ENCODE measurements at regions not wholly inside any gene's neighbourhood (a gene's known extent, or its start where the extent isn't known, plus 50 kb on each side); places are given as distances from the start of the nearest gene placed in this dataset.

DNA sequence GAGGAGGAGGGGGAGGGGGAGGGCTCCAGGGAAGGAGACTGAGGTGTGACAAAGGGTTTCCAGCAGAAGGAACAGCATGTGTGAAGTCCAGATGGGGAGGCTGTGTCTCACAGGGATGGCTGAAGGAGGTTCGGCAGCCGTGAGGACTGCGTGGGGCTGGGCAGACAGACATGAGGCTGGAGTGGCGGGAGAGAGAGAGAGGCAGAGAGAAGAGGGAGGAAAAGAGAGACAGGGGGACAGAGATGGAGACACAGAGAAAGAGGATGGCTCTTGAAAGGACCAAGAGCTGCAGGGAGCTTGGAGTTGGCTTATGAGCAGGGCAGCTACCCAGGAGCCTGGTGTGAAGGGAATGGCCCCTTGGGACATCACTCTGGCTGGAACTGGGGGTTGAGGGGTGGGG is 138.9 kb upstream of the ASB18 start:
- no peak for TF ChIP-seq CTCF (IDR thresholded peaks at IDR 0.05)
- TF ChIP-seq POLR2A (IDR thresholded peaks at IDR 0.05): no peak

Data from body of pancreas (tissue), 4 donors.